GM21576 (cell line): ENCODE measurements at regions not wholly inside any gene's neighbourhood (a gene's known extent, or its start where the extent isn't known, plus 50 kb on each side); places are given as distances from the start of the nearest gene placed in this dataset.

Experiments used
- ATAC-seq: cut with Tn5 transposase; IDR thresholded peaks from one replicate; pipeline ENCODE4 v1.9.1; 2021; ENCODE audit warnings: mild to moderate bottlenecking, moderate library complexity; ENCODE audit not compliant: unreplicated experiment

- ATAC-seq: no peak
Observed at GRCh38 chr3:25128735-25129134, 299.3 kb upstream of the RARB start.

- no peak for ATAC-seq
Observed at GRCh38 chr3:25130724-25131520, 297.1 kb upstream of the RARB start.

- ATAC-seq: no peak
Observed at GRCh38 chr3:25133588-25133987, 294.5 kb upstream of the RARB start.

- no peak for ATAC-seq
Observed at GRCh38 chr3:25137606-25138005, 290.5 kb upstream of the RARB start.

GRCh38 chr3:25139267-25139666, 288.8 kb upstream of the RARB start:
- no peak for ATAC-seq

- ATAC-seq: no peak
Observed at GRCh38 chr3:25142609-25143355, 285.3 kb upstream of the RARB start.

- ATAC-seq: no peak
Observed at GRCh38 chr3:25143356-25144025, 284.6 kb upstream of the RARB start.

- no peak for ATAC-seq
Observed at GRCh38 chr3:25144430-25144829, 283.6 kb upstream of the RARB start.

- ATAC-seq: no peak
Observed at GRCh38 chr3:25145176-25145575, 282.9 kb upstream of the RARB start.

- ATAC-seq: no peak
Observed at GRCh38 chr3:25150199-25150598, 277.9 kb upstream of the RARB start.

GRCh38 chr3:25151281-25151902, 276.7 kb upstream of the RARB start:
- no peak for ATAC-seq

- ATAC-seq: no peak
Observed at GRCh38 chr3:25151903-25152295, 276.2 kb upstream of the RARB start.

- no peak for ATAC-seq
Observed at GRCh38 chr3:25153136-25153535, 274.9 kb upstream of the RARB start.

GRCh38 chr3:25153561-25153960, 274.5 kb upstream of the RARB start:
- ATAC-seq: no peak

GRCh38 chr3:25155652-25156471, 272.2 kb upstream of the RARB start:
- no peak for ATAC-seq

- ATAC-seq: no peak
Observed at GRCh38 chr3:25156626-25157025, 271.4 kb upstream of the RARB start.

- ATAC-seq: no peak
Observed at GRCh38 chr3:25165306-25165705, 262.8 kb upstream of the RARB start.

- no peak for ATAC-seq
Observed at GRCh38 chr3:25166016-25166415, 262.0 kb upstream of the RARB start.

- no peak for ATAC-seq
Observed at GRCh38 chr3:25169151-25169550, 258.9 kb upstream of the RARB start.

GRCh38 chr3:25170021-25170420, 258.0 kb upstream of the RARB start:
- no peak for ATAC-seq
